ENCODE measurements at regions not wholly inside any gene's neighbourhood (a gene's known extent, or its start where the extent isn't known, plus 50 kb on each side); places are given as distances from the start of the nearest gene placed in this dataset.

DNA sequence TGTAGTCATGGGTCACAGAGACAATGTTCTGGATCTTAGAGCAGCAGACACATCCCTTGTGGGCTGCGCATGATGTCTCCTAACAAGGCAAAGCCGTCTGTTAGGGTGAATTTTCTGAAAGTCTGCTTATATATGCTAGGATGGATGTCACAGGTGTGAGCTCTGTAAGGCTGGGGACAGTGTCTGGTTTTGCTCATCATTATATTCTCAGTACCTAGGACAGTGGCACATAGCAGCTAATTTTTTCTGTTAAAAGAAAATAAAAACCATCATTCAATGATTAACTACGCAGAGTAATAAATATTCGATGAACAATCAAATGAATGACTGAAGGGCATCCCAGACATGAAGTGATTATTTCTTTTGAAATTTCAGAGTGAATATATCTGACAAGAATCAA lies 52.9 kb upstream of the FAM169A start:
- Mint-ChIP-seq H3K9me3 (ENCODE audit: insufficient read depth) (no peaks in the 10 kb centered on the region), H3K4me3 (no peak overlapping the region), H3K4me1 (no peaks in the 10 kb centered on the region), H3K27ac (no peak overlapping the region), H3K27me3 (peaks cover 9% of the 10 kb centered on the region)
- Histone ChIP-seq H4K20me1 (ENCODE audit: control insufficient read depth, insufficient read depth, low read length, poor library complexity, severe bottlenecking) (no peaks in the 10 kb centered on the region), H2AFZ (ENCODE audit: insufficient read depth, low read depth, low read length, poor library complexity, severe bottlenecking) (no peak overlapping the region), H3K4me3 (ENCODE audit: control extremely low read depth in 1 of 5, extremely low read depth in 1 of 5, insufficient read depth in 1 of 5, low read depth in 2 of 5, low read length in 4 of 5) (no peak overlapping the region), H3K9me3 (ENCODE audit: control extremely low read depth in 1 of 3, control insufficient read depth in 2 of 3, insufficient read depth in 1 of 3, low read length in 2 of 3) (no peaks in the 10 kb centered on the region), H3K27me3 (replicated peaks in 1 of 4; ENCODE audit: control extremely low read depth in 1 of 4, control insufficient read depth in 3 of 4, insufficient read depth in 4 of 4, low read length in 3 of 4) (peaks cover 0 to 5% (median 0%) of the 10 kb centered on the region in 4 experiments), H3K9ac (ENCODE audit: low read length) (no peak overlapping the region), H3K4me1 (ENCODE audit: control insufficient read depth in 2 of 2, insufficient read depth in 2 of 2, low read length in 2 of 2) (no peaks in the 10 kb centered on the region), H3K4me2 (replicated peaks; ENCODE audit: low read depth, low read length, poor library complexity, severe bottlenecking) (no peak overlapping the region), H3K27ac (ENCODE audit: low read length in 2 of 2) (no peak overlapping the region), H3K36me3 (replicated peaks in 1 of 2; ENCODE audit: control extremely low read depth in 1 of 2, control insufficient read depth in 1 of 2, extremely low read depth in 1 of 2, insufficient read depth in 2 of 2, low read length in 1 of 2) (no peaks in the 10 kb centered on the region), H3K79me2 (ENCODE audit: control insufficient read depth, insufficient read depth, low read length) (no peaks in the 10 kb centered on the region)
- no peak for TF ChIP-seq EZH2 (IDR thresholded peaks at IDR 0.05; ENCODE audit: borderline replicate concordance, insufficient read depth, low read depth, low read length, poor library complexity, severe bottlenecking)
- TF ChIP-seq, protein P1, sequence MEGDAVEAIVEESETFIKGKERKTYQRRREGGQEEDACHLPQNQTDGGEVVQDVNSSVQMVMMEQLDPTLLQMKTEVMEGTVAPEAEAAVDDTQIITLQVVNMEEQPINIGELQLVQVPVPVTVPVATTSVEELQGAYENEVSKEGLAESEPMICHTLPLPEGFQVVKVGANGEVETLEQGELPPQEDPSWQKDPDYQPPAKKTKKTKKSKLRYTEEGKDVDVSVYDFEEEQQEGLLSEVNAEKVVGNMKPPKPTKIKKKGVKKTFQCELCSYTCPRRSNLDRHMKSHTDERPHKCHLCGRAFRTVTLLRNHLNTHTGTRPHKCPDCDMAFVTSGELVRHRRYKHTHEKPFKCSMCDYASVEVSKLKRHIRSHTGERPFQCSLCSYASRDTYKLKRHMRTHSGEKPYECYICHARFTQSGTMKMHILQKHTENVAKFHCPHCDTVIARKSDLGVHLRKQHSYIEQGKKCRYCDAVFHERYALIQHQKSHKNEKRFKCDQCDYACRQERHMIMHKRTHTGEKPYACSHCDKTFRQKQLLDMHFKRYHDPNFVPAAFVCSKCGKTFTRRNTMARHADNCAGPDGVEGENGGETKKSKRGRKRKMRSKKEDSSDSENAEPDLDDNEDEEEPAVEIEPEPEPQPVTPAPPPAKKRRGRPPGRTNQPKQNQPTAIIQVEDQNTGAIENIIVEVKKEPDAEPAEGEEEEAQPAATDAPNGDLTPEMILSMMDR (IDR thresholded peaks at IDR 0.05): no peak
- POLR2A ChIA-PET: no interaction called here
- intact Hi-C loops (cut with micrococcal nuclease): loop anchor here (10.0 kb wide), 1 partner anchor 1014 kb away; no protein-coding TSS in a partner anchor
- WGBS (ENCODE audit: insufficient coverage): 100% methylated on average over 1 of the region's 4 CpGs
- ATAC-seq (ENCODE audit: low read depth): no peak
- no peak for DNase-seq
- CTCF ChIA-PET: interaction anchor here (1.6 kb wide), 1 partner anchor 246 kb away, joined by 8 read pairs; no protein-coding TSS in a partner anchor

DNA sequence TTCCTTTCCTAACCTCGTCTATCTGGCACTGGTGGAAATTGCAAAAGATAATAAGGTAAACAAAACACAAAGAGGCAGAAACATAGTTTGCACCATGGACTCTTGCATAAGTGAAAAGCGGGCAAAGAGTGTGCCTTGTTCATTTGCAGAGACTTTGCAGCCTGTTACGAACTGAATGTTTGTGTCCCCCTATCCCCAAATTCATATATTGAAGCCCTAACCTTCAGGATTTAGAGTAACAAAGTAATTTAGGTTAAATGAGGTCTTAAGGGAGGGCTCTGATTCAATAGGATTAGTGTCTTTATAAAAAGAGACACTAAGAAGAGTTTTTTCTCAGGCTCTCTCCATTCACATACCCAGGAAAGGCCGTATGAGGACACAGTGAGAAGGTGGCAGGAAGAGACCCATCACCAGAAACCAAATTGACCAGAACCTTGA lies 52.1 kb upstream of the FAM169A start:
- POLR2A ChIA-PET: no interaction called here

More for the DNA sequence above, 52.1 kb upstream of the FAM169A start:
- Histone ChIP-seq H3K4me3 (ENCODE audit: control extremely low read depth in 1 of 5, extremely low read depth in 1 of 5, insufficient read depth in 1 of 5, low read depth in 2 of 5, low read length in 4 of 5) (no peak overlapping the region), H3K36me3 (replicated peaks in 1 of 2; ENCODE audit: control extremely low read depth in 1 of 2, control insufficient read depth in 1 of 2, extremely low read depth in 1 of 2, insufficient read depth in 2 of 2, low read length in 1 of 2) (no peaks in the 10 kb centered on the region), H3K27ac (ENCODE audit: low read length in 2 of 2) (no peak overlapping the region), H3K9me3 (ENCODE audit: control extremely low read depth in 1 of 3, control insufficient read depth in 2 of 3, insufficient read depth in 1 of 3, low read length in 2 of 3) (no peaks in the 10 kb centered on the region), H3K9ac (ENCODE audit: low read length) (no peak overlapping the region), H3K27me3 (replicated peaks in 1 of 4; ENCODE audit: control extremely low read depth in 1 of 4, control insufficient read depth in 3 of 4, insufficient read depth in 4 of 4, low read length in 3 of 4) (peaks cover 0 to 5% (median 0%) of the 10 kb centered on the region in 4 experiments), H2AFZ (ENCODE audit: insufficient read depth, low read depth, low read length, poor library complexity, severe bottlenecking) (no peak overlapping the region), H3K79me2 (ENCODE audit: control insufficient read depth, insufficient read depth, low read length) (no peaks in the 10 kb centered on the region), H4K20me1 (ENCODE audit: control insufficient read depth, insufficient read depth, low read length, poor library complexity, severe bottlenecking) (no peaks in the 10 kb centered on the region), H3K4me1 (ENCODE audit: control insufficient read depth in 2 of 2, insufficient read depth in 2 of 2, low read length in 2 of 2) (no peaks in the 10 kb centered on the region), H3K4me2 (replicated peaks; ENCODE audit: low read depth, low read length, poor library complexity, severe bottlenecking) (no peak overlapping the region)
- DNase-seq (no peak), ATAC-seq (ENCODE audit: low read depth) (no peak)
- no peaks in the 10 kb centered on the region for H3K4me1 Mint-ChIP-seq
- CTCF ChIA-PET: interaction anchor here (1.6 kb wide), 1 partner anchor 245 kb away, joined by 8 read pairs; no protein-coding TSS in a partner anchor
- H3K4me3 Mint-ChIP-seq: no peak overlapping the region
- H3K27me3 Mint-ChIP-seq: peaks cover 12% of the 10 kb centered on the region
- intact Hi-C loops (cut with micrococcal nuclease): loop anchor here (10.0 kb wide), 1 partner anchor 1013 kb away; no protein-coding TSS in a partner anchor
- 80% methylated on average over 1 of the region's 4 CpGs for WGBS (ENCODE audit: insufficient coverage)
- TF ChIP-seq, protein P1 (IDR thresholded peaks at IDR 0.05): no peak
- TF ChIP-seq EZH2 (IDR thresholded peaks at IDR 0.05; ENCODE audit: borderline replicate concordance, insufficient read depth, low read depth, low read length, poor library complexity, severe bottlenecking): no peak
- H3K27ac Mint-ChIP-seq: no peak overlapping the region
- no peaks in the 10 kb centered on the region for H3K9me3 Mint-ChIP-seq (ENCODE audit: insufficient read depth)
